Spleen (tissue), 11 donors: ENCODE measurements at regions not wholly inside any gene's neighbourhood (a gene's known extent, or its start where the extent isn't known, plus 50 kb on each side); places are given as distances from the start of the nearest gene placed in this dataset.

Experiments used
- DNase-seq: peaks from one replicate; pipeline ENCODE4 v3.0.0-alpha.2; 2020
- H3K27ac ChIP-seq, 8 donors: fragments of 200-600 bp; sonication (generic) in 7 of 8; 1 replicate in 4 of 8; 2 replicates in 4 of 8; pipeline versions ENCODE4 v1.5.0 to v1.8.0; 2016 to 2021; ENCODE audit warnings: inconsistent platforms in 4 of 8, mild to moderate bottlenecking in 4 of 8, moderate library complexity in 1 of 8
- H3K27me3 ChIP-seq, 7 donors: fragments of 200-600 bp; sonication (generic) in 6 of 7; replicated peaks in 1 of 7; 1 replicate in 4 of 7; 2 replicates in 3 of 7; pipeline versions ENCODE4 v1.5.0 to v1.8.0; 2016 to 2021; ENCODE audit warnings: inconsistent platforms in 3 of 7, mild to moderate bottlenecking in 1 of 7
- H3K36me3 ChIP-seq, 6 donors: fragments of 200-600 bp; sonication (generic) in 5 of 6; 1 replicate in 4 of 6; 2 replicates in 2 of 6; pipeline versions ENCODE4 v1.5.0 to v1.8.0; 2016 to 2021; ENCODE audit warnings: inconsistent platforms in 2 of 6
- H3K4me1 ChIP-seq, 6 donors: fragments of 200-600 bp; sonication (generic) in 5 of 6; 1 replicate in 3 of 6; 2 replicates in 3 of 6; pipeline versions ENCODE4 v1.5.0 to v1.8.0; 2016 to 2021; ENCODE audit warnings: inconsistent platforms in 3 of 6
- H3K4me3 ChIP-seq, 8 donors: fragments of 200-600 bp; sonication (generic) in 7 of 8; 1 replicate in 4 of 8; 2 replicates in 4 of 8; pipeline versions ENCODE4 v1.5.0 to v1.8.0; 2016 to 2021; ENCODE audit warnings: inconsistent platforms in 4 of 8, mild to moderate bottlenecking in 4 of 8, moderate library complexity in 2 of 8
- H3K9me3 ChIP-seq, 8 donors: fragments of 200-600 bp; sonication (generic) in 7 of 8; 1 replicate in 4 of 8; 2 replicates in 4 of 8; pipeline versions ENCODE4 v1.5.0 to v1.8.0; 2016 to 2021; ENCODE audit warnings: inconsistent platforms in 4 of 8
- POLR2A ChIP-seq, 3 donors: fragments of 450-650 bp; IDR thresholded peaks; one replicate each; pipeline ENCODE4 v1.5.1; 2017; ENCODE audit warnings: antibody characterized with exemption in 3 of 3, mild to moderate bottlenecking in 1 of 3
- POLR2AphosphoS5 ChIP-seq, 3 donors: sonication (generic); formaldehyde crosslinking; IDR thresholded peaks; one replicate each; pipeline ENCODE4 v1.5.1; 2017; ENCODE audit warnings: antibody characterized with exemption in 3 of 3
- WGBS, 5 donors: extraction: QIAGEN DNeasy Blood & Tissue Kit in 3 of 5; methylation state at CpG; one replicate each; pipeline versions ENCODE4 v1.1.5 to v1.1.7; 2013 to 2018; 5-methylcytosine and 5-hydroxymethylcytosine counted together
- intact Hi-C: fragments of 100-400 bp; cut with DNase I; formaldehyde crosslinking; loops from one replicate; pipeline ENCODE4 v1.15.0; 2023; ENCODE audit warnings: low total_unique reads
- TF ChIP-seq, protein P1 (sequence below), 11 experiments: fragments of 200-600 bp in 7 of 11; fragments of 450-650 bp in 4 of 11; sonication (generic) in 4 of 11; IDR thresholded peaks in 8 of 11; conservative IDR thresholded peaks in 3 of 11; 1 replicate in 7 of 11; 2 replicates in 4 of 11; pipeline versions ENCODE4 v1.4.0 to v1.8.0; 2016 to 2021; ENCODE audit warnings: antibody characterized with exemption in 11 of 11, inconsistent platforms in 4 of 11, mild to moderate bottlenecking in 1 of 11
- donor health status: healthy with polysubstance abuse.
- donor health status: DM: no; HTN: no; CAD: no; lungs with moderate emphysema.
- donor health status: DM: no; HTN: no; CAD: no.
- donor health status: Bipolar disorder and iron deficiency.
- donor health status: healthy.
- donor health status: DM: no; HTN: no; CAD: no.
- donor health status: DM: yes; HTN: yes; CAD: no.

DNA sequence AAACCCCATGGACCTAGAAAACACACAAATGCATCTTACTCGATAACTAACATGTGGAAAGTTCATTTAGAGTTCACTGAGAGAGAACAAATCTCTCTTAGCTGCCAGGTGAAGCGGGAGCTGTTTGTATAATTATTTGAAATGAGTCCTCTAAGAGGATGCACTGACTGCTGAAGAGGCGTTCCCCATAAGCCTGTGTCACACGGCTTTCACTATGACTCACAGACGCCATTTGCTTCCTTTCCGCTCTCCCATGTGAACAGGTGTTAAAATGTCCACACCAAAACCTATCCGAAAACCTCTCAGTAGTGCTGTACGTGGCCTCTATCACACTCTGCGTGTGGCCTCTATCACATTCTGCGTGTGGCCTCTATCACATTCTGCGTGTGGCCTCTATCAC lies 101.8 kb downstream of the SOX1 start:
- 73 to 92% (median 89%) methylated on average over 11 of the region's 11 CpGs for WGBS, 5 donors
- Histone ChIP-seq H3K27me3 (peaks cover 0 to 41% (median 0%) of the 10 kb centered on the region in 7 donors), H3K27ac (no peak overlapping the region), H3K4me1 (no peaks in the 10 kb centered on the region), H3K36me3 (no peaks in the 10 kb centered on the region), H3K9me3 (peaks cover 0 to 8% (median under 1%) of the 10 kb centered on the region in 8 donors), H3K4me3 (no peak overlapping the region)
- TF ChIP-seq POLR2AphosphoS5 (IDR thresholded peaks at IDR 0.05) (no peak), POLR2A (IDR thresholded peaks at IDR 0.05) (no peak)
- intact Hi-C loops, result no loop called here
- no peak for DNase-seq

GRCh38 chr13:112169941-112170822 lies 103.2 kb downstream of the SOX1 start:
- no peak for DNase-seq
- H3K27ac ChIP-seq, result no peak overlapping the region
- no peak overlapping the region for H3K4me3 ChIP-seq
- H3K4me1 ChIP-seq, result no peaks in the 10 kb centered on the region
- WGBS, 5 donors, result 84 to 93% (median 88%) methylated on average over 16 to 17 of the region's 17 CpGs
- intact Hi-C loops, result no loop called here
- no peak for TF ChIP-seq POLR2A (IDR thresholded peaks at IDR 0.05)
- TF ChIP-seq POLR2AphosphoS5 (IDR thresholded peaks at IDR 0.05), result no peak
- no peaks in the 10 kb centered on the region for H3K36me3 ChIP-seq
- peaks cover 0 to 21% (median 10%) of the 10 kb centered on the region in 8 donors for H3K9me3 ChIP-seq
- peaks cover 0 to 34% (median 0%) of the 10 kb centered on the region in 7 donors for H3K27me3 ChIP-seq

DNA sequence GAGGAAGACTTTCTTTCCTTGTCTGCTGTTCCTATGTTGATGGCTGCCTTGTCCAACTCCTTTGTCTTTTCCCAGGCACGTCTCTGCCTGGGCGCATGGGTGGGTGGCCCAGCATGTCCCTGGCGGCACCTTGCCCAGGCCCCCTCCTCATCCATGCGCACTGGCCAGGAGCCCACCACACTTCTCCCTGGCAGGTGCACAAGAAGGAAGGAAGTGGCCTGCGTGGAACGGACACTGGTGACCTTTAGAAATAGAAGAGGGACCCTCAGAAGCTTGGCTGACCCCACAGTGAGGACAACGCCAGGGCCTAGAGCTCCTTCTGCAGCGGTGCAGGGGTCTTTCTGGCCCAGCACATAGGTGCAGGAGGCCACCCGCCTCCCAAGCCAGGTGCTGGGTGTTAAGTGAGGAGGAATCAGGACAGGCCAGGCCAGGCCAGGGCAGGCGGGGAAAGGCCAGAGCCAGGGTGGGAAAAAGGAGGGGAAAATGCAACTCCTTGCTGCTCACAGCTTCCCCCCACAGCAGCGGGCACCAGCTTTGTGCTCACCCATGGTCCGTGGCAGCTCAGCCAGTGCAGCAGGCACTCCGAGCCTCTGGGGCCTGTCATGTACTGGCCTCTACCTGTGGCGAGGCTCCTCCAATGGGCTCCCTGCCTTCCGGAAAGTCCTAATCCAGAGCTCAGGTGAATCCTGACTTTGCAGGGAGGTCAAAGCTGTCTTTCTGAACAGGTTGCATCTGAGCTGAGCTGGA lies 104.0 kb downstream of the SOX1 start:
- no peak for DNase-seq
- H3K36me3 ChIP-seq, result no peaks in the 10 kb centered on the region
- 81 to 88% (median 86%) methylated on average over 13 to 15 of the region's 15 CpGs for WGBS, 5 donors

DNA sequence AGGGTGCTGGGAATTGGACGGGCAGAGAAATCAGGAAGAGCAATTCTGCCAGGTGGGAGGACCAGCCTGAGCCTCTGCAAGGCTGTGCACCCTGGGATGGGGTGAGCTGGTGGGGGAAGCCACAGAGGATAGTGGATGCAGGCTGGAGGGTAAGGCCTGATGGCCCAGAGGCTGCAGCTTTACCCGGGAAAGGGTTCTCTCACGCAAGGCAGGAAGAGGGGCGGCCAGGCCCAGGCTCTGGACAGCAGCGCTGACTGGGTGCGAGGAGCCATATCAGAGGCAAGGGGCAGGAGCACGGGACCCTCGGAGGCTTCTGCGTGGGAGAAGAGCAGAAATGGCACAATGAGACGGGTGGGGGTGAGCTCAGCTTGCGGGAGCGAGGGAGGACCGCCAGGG lies 104.6 kb downstream of the SOX1 start:
- no peak for DNase-seq
- TF ChIP-seq POLR2A (IDR thresholded peaks at IDR 0.05), result no peak
- TF ChIP-seq, protein P1, sequence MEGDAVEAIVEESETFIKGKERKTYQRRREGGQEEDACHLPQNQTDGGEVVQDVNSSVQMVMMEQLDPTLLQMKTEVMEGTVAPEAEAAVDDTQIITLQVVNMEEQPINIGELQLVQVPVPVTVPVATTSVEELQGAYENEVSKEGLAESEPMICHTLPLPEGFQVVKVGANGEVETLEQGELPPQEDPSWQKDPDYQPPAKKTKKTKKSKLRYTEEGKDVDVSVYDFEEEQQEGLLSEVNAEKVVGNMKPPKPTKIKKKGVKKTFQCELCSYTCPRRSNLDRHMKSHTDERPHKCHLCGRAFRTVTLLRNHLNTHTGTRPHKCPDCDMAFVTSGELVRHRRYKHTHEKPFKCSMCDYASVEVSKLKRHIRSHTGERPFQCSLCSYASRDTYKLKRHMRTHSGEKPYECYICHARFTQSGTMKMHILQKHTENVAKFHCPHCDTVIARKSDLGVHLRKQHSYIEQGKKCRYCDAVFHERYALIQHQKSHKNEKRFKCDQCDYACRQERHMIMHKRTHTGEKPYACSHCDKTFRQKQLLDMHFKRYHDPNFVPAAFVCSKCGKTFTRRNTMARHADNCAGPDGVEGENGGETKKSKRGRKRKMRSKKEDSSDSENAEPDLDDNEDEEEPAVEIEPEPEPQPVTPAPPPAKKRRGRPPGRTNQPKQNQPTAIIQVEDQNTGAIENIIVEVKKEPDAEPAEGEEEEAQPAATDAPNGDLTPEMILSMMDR (IDR thresholded peaks at IDR 0.05 in 8 of 11, conservative IDR thresholded peaks at IDR 0.05 in 3 of 11), result no peak
- TF ChIP-seq POLR2AphosphoS5 (IDR thresholded peaks at IDR 0.05), result no peak

More for the DNA sequence above, 104.0 kb downstream of the SOX1 start:
- H3K27ac ChIP-seq, result no peak overlapping the region
- peaks cover 0 to 21% (median 10%) of the 10 kb centered on the region in 8 donors for H3K9me3 ChIP-seq
- H3K4me1 ChIP-seq, result no peaks in the 10 kb centered on the region
- no peak overlapping the region for H3K4me3 ChIP-seq
- intact Hi-C loops, result no loop called here
- TF ChIP-seq POLR2A (IDR thresholded peaks at IDR 0.05), result no peak
- peaks cover 0 to 26% (median 0%) of the 10 kb centered on the region in 7 donors for H3K27me3 ChIP-seq

GRCh38 chr13:112172017-112172416 lies 105.1 kb downstream of the SOX1 start:
- no peak overlapping the region for H3K27ac ChIP-seq
- H3K4me1 ChIP-seq, result no peaks in the 10 kb centered on the region
- peaks cover 0 to 21% (median 0%) of the 10 kb centered on the region in 7 donors for H3K27me3 ChIP-seq
- TF ChIP-seq, protein P1 (IDR thresholded peaks at IDR 0.05 in 8 of 11, conservative IDR thresholded peaks at IDR 0.05 in 3 of 11), result no peak
- TF ChIP-seq POLR2AphosphoS5 (IDR thresholded peaks at IDR 0.05) (no peak), POLR2A (IDR thresholded peaks at IDR 0.05) (no peak)
- WGBS, 5 donors, result 57 to 77% (median 71%) methylated on average over 9 of the region's 9 CpGs
- DNase-seq, result no peak
- intact Hi-C loops, result no loop called here
- H3K36me3 ChIP-seq, result no peaks in the 10 kb centered on the region
- H3K4me3 ChIP-seq, result no peak overlapping the region
- H3K9me3 ChIP-seq, result peaks cover 0 to 21% (median 10%) of the 10 kb centered on the region in 8 donors

More for the DNA sequence above, 104.6 kb downstream of the SOX1 start:
- Histone ChIP-seq H3K36me3 (no peaks in the 10 kb centered on the region), H3K27me3 (peaks cover 0 to 21% (median 0%) of the 10 kb centered on the region in 7 donors), H3K9me3 (peaks cover 0 to 21% (median 10%) of the 10 kb centered on the region in 8 donors), H3K4me1 (no peaks in the 10 kb centered on the region), H3K27ac (no peak overlapping the region), H3K4me3 (no peak overlapping the region)
- intact Hi-C loops, result no loop called here
- WGBS, 5 donors, result 75 to 88% (median 82%) methylated on average over 12 to 13 of the region's 13 CpGs
